CD14-positive monocyte (primary cell): ENCODE measurements at regions not wholly inside any gene's neighbourhood (a gene's known extent, or its start where the extent isn't known, plus 50 kb on each side); places are given as distances from the start of the nearest gene placed in this dataset.

ENCODE experiments used
- DNase-seq, 3 donors: peaks; one replicate each; pipeline ENCODE4 v3.0.0-alpha.2; 2011 to 2022
- H2AFZ ChIP-seq: 2 replicates; pipeline ENCODE4 v1.6.0; 2012; ENCODE audit warnings: mild to moderate bottlenecking, low read depth, low read length, inconsistent platforms; ENCODE audit not compliant: insufficient read depth, poor library complexity, severe bottlenecking
- H3K27ac ChIP-seq, 2 donors: 1 replicate in 1 of 2; 2 replicates in 1 of 2; pipeline ENCODE4 v1.5.1; 2012 to 2013; ENCODE audit warnings: low read length in 2 of 2, control low read depth in 1 of 2, inconsistent platforms in 1 of 2, low read depth in 1 of 2, mild to moderate bottlenecking in 1 of 2
- H3K27me3 ChIP-seq, 2 donors: one replicate each; pipeline versions ENCODE4 v1.6.0 to v1.6.1; 2011 to 2013; ENCODE audit warnings: low read length in 2 of 2; ENCODE audit not compliant: control insufficient read depth in 2 of 2, insufficient read depth in 2 of 2
- H3K36me3 ChIP-seq, 2 donors: replicated peaks in 1 of 2; 1 replicate in 1 of 2; 2 replicates in 1 of 2; pipeline versions ENCODE4 v1.5.1 to v1.6.1; 2012 to 2013; ENCODE audit warnings: low read length in 2 of 2, control low read depth in 1 of 2, inconsistent platforms in 1 of 2, mild to moderate bottlenecking in 1 of 2; ENCODE audit not compliant: insufficient read depth in 2 of 2, control insufficient read depth in 1 of 2
- H3K4me1 ChIP-seq, 2 donors: 1 replicate in 1 of 2; 2 replicates in 1 of 2; pipeline versions ENCODE4 v1.5.1 to v1.6.1; 2012 to 2013; ENCODE audit warnings: low read length in 2 of 2, control low read depth in 1 of 2, inconsistent platforms in 1 of 2, mild to moderate bottlenecking in 1 of 2, moderate library complexity in 1 of 2; ENCODE audit not compliant: insufficient read depth in 2 of 2, control insufficient read depth in 1 of 2
- H3K4me2 ChIP-seq: replicated peaks from 2 replicates; pipeline ENCODE3; 2012; ENCODE audit warnings: low read length, moderate library complexity, mild to moderate bottlenecking; ENCODE audit not compliant: poor library complexity, severe bottlenecking; ENCODE audit errors: extremely low read depth
- H3K4me3 ChIP-seq, 3 experiments: fragments of 200-600 bp in 1 of 3; sonication (generic) in 1 of 3; replicated peaks in 1 of 3; 1 replicate in 2 of 3; 2 replicates in 1 of 3; pipeline ENCODE4 v1.5.1; 2011 to 2013; ENCODE audit warnings: low read length in 3 of 3, mild to moderate bottlenecking in 3 of 3, control low read depth in 2 of 3, low read depth in 2 of 3, inconsistent platforms in 1 of 3, moderate library complexity in 1 of 3
- H3K79me2 ChIP-seq: 2 replicates; pipeline ENCODE4 v1.6.0; 2012; ENCODE audit warnings: mild to moderate bottlenecking, control low read depth, inconsistent platforms, low read length, moderate library complexity; ENCODE audit not compliant: insufficient read depth
- H3K9ac ChIP-seq: 2 replicates; pipeline ENCODE4 v1.6.0; 2017; ENCODE audit warnings: low read length, mild to moderate bottlenecking; ENCODE audit not compliant: insufficient read depth, poor library complexity, severe bottlenecking
- H3K9me3 ChIP-seq, 2 donors: replicated peaks in 1 of 2; 1 replicate in 1 of 2; 2 replicates in 1 of 2; pipeline versions ENCODE4 v1.5.1 to v1.6.1; 2012 to 2013; ENCODE audit warnings: low read length in 2 of 2, control low read depth in 1 of 2; ENCODE audit not compliant: control insufficient read depth in 1 of 2, insufficient read depth in 1 of 2
- H4K20me1 ChIP-seq: 2 replicates; pipeline ENCODE4 v1.6.0; 2012; ENCODE audit warnings: mild to moderate bottlenecking, low read length, control low read depth, moderate library complexity; ENCODE audit not compliant: insufficient read depth
- H3K27ac Mint-ChIP-seq, 7 donors: one replicate each; pipeline ENCODE4 v1.8.0; 2020; ENCODE audit warnings: mild to moderate bottlenecking in 7 of 7, mixed read lengths in 7 of 7, moderate library complexity in 6 of 7, inconsistent platforms in 2 of 7
- H3K27me3 Mint-ChIP-seq, 3 donors: one replicate each; pipeline ENCODE4 v1.8.0; 2021 to 2022; ENCODE audit warnings: low read depth in 3 of 3, mild to moderate bottlenecking in 3 of 3, mixed read lengths in 3 of 3, moderate library complexity in 3 of 3, inconsistent platforms in 1 of 3
- H3K36me3 Mint-ChIP-seq, 2 donors: one replicate each; pipeline ENCODE4 v1.8.0; 2020; ENCODE audit warnings: mixed read lengths in 2 of 2, inconsistent platforms in 1 of 2, mild to moderate bottlenecking in 1 of 2
- H3K4me1 Mint-ChIP-seq: one replicate; pipeline ENCODE4 v1.8.0; 2020; ENCODE audit warnings: mild to moderate bottlenecking, mixed read lengths
- H3K4me3 Mint-ChIP-seq, 2 donors: one replicate each; pipeline ENCODE4 v1.8.0; 2020; ENCODE audit warnings: mild to moderate bottlenecking in 2 of 2, mixed read lengths in 2 of 2, moderate library complexity in 1 of 2
- H3K9me3 Mint-ChIP-seq, 7 donors: one replicate each; pipeline ENCODE4 v1.8.0; 2020 to 2022; ENCODE audit warnings: mixed read lengths in 7 of 7, mild to moderate bottlenecking in 6 of 7, moderate library complexity in 6 of 7, inconsistent platforms in 2 of 7
- WGBS: methylation state at CpG from one replicate; pipeline ENCODE4 v1.1.5; 2013; ENCODE audit warnings: missing lambda C conversion rate; ENCODE audit not compliant: insufficient coverage; 5-methylcytosine and 5-hydroxymethylcytosine counted together
- intact Hi-C, 2 donors: fragments of 100-400 bp; cut with micrococcal nuclease; formaldehyde crosslinking; loops; one replicate each; pipeline versions ENCODE4 v1.15.0 to v1.15.1; 2023
- TF ChIP-seq, protein P1 (sequence below): fragments of 200-600 bp; IDR thresholded peaks from one replicate; pipeline ENCODE4 v1.8.0; 2022; ENCODE audit warnings: antibody characterized with exemption, mild to moderate bottlenecking

DNA sequence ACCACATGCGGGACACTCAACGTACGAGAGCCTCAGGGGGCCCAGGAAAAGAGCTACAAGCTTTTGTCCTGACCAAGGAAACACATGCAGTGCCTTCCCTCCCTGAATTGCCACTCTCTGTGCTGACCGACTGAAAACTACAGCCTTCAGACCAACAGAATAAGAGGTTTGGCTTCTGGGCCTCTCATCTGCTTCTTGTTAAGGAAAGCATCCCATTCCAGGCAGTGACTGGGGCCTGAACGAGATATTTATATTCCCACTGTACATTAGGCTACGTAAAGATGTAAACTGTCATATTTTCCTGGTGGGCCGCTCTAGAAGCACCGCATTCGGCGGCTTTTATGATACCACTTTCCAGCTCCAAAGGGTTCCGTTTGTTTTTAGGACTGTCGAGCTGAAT is 208.9 kb upstream of the TPM1 start:
- DNase-seq = no peak
- Histone ChIP-seq H3K36me3 (no peaks in the 10 kb centered on the region), H3K4me1 (peaks cover 3 to 5% of the 10 kb centered on the region in 2 donors), H4K20me1 (no peaks in the 10 kb centered on the region), H2AFZ (no peak overlapping the region), H3K4me3 (no peak overlapping the region), H3K9me3 (no peaks in the 10 kb centered on the region), H3K27ac (no peak overlapping the region), H3K27me3 (no peaks in the 10 kb centered on the region), H3K79me2 (no peaks in the 10 kb centered on the region), H3K4me2 (no peak overlapping the region), H3K9ac (no peak overlapping the region)
- H3K9me3 Mint-ChIP-seq = peaks cover 0 to 5% (median 1%) of the 10 kb centered on the region in 7 donors
- H3K27ac Mint-ChIP-seq = no peak overlapping the region
- 99% methylated on average over 10 of the region's 12 CpGs for WGBS
- H3K27me3 Mint-ChIP-seq = no peaks in the 10 kb centered on the region
- H3K4me1 Mint-ChIP-seq = peaks cover 10% of the 10 kb centered on the region
- intact Hi-C loops = no loop called here
- H3K4me3 Mint-ChIP-seq = no peak overlapping the region
- no peaks in the 10 kb centered on the region for H3K36me3 Mint-ChIP-seq
- TF ChIP-seq, protein P1, sequence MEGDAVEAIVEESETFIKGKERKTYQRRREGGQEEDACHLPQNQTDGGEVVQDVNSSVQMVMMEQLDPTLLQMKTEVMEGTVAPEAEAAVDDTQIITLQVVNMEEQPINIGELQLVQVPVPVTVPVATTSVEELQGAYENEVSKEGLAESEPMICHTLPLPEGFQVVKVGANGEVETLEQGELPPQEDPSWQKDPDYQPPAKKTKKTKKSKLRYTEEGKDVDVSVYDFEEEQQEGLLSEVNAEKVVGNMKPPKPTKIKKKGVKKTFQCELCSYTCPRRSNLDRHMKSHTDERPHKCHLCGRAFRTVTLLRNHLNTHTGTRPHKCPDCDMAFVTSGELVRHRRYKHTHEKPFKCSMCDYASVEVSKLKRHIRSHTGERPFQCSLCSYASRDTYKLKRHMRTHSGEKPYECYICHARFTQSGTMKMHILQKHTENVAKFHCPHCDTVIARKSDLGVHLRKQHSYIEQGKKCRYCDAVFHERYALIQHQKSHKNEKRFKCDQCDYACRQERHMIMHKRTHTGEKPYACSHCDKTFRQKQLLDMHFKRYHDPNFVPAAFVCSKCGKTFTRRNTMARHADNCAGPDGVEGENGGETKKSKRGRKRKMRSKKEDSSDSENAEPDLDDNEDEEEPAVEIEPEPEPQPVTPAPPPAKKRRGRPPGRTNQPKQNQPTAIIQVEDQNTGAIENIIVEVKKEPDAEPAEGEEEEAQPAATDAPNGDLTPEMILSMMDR = no peak

GRCh38 chr15:62834686-62835329 is 207.7 kb upstream of the TPM1 start:
- no peak overlapping the region for H3K4me3 Mint-ChIP-seq
- peaks cover 10% of the 10 kb centered on the region for H3K4me1 Mint-ChIP-seq
- H3K9ac ChIP-seq = no peak overlapping the region
- no peak for DNase-seq
- WGBS = 100% methylated on average over 2 of the region's 7 CpGs
- H3K27me3 Mint-ChIP-seq = no peaks in the 10 kb centered on the region
- no peak overlapping the region for H3K27ac Mint-ChIP-seq
- TF ChIP-seq, protein P1 = no peak
- H3K79me2 ChIP-seq = no peaks in the 10 kb centered on the region
- no peak overlapping the region for H2AFZ ChIP-seq
- intact Hi-C loops = no loop called here
- H3K36me3 Mint-ChIP-seq = no peaks in the 10 kb centered on the region
- no peaks in the 10 kb centered on the region for H3K9me3 ChIP-seq
- H3K27me3 ChIP-seq = no peaks in the 10 kb centered on the region
- H3K4me1 ChIP-seq = peaks cover 3 to 5% of the 10 kb centered on the region in 2 donors
- H4K20me1 ChIP-seq = no peaks in the 10 kb centered on the region
- H3K9me3 Mint-ChIP-seq = peaks cover 0 to 1% (median 0%) of the 10 kb centered on the region in 7 donors
- no peaks in the 10 kb centered on the region for H3K36me3 ChIP-seq
- no peak overlapping the region for H3K4me2 ChIP-seq
- H3K27ac ChIP-seq = no peak overlapping the region
- no peak overlapping the region for H3K4me3 ChIP-seq
